Motor neuron (in vitro differentiated cells): ENCODE measurements at regions not wholly inside any gene's neighbourhood (a gene's known extent, or its start where the extent isn't known, plus 50 kb on each side); places are given as distances from the start of the nearest gene placed in this dataset.
"Not testable (repeated sequence)": the region's sequence is repeated elsewhere in the genome, so short reads cannot be mapped to it uniquely, and the experiment has no call there.

ENCODE experiments used
- ATAC-seq, 8 experiments: fragments of 200-7000 bp; cut with Tn5 transposase; replicated peaks in 6 of 8; 2 replicates each; pipeline ENCODE4 v1.8.0; 2021; ENCODE audit warnings: mild to moderate bottlenecking in 8 of 8, moderate library complexity in 8 of 8
- H3K27ac ChIP-seq, 2 donors: fragments of 250-450 bp; sonication (Bioruptor Pico); 2 replicates each; pipeline ENCODE4 v1.9.0; 2021; ENCODE audit warnings: antibody characterized with exemption in 2 of 2, mild to moderate bottlenecking in 2 of 2, moderate library complexity in 1 of 2
- H3K4me1 ChIP-seq, 2 donors: fragments of 250-450 bp; sonication (Bioruptor Pico); replicated peaks in 1 of 2; 2 replicates each; pipeline ENCODE4 v1.6.1; 2021; ENCODE audit warnings: antibody characterized with exemption in 2 of 2, mild to moderate bottlenecking in 2 of 2, moderate library complexity in 1 of 2
- H3K4me3 ChIP-seq, 5 donors: fragments of 250-450 bp; sonication (Bioruptor Pico); 2 replicates each; pipeline ENCODE4 v1.9.0; 2021; ENCODE audit warnings: antibody characterized with exemption in 5 of 5, mild to moderate bottlenecking in 5 of 5, moderate library complexity in 4 of 5
- WGBS, 10 experiments: fragments of 450-650 bp; shearing (Covaris generic); methylation state at CpG; one replicate each; pipeline ENCODE4 v1.0.0; 2022; 5-methylcytosine and 5-hydroxymethylcytosine counted together
- in situ Hi-C, 9 experiments: fragments of 400-800 bp; cut with MboI; loops; one replicate each; pipeline ENCODE4 v1.15.0; 2021; ENCODE audit warnings: low sequenced_read_pairs in 9 of 9, low pct_unique_long_range_greater_than_20kb in 2 of 9; ENCODE audit not compliant: unreplicated experiment in 9 of 9

DNA sequence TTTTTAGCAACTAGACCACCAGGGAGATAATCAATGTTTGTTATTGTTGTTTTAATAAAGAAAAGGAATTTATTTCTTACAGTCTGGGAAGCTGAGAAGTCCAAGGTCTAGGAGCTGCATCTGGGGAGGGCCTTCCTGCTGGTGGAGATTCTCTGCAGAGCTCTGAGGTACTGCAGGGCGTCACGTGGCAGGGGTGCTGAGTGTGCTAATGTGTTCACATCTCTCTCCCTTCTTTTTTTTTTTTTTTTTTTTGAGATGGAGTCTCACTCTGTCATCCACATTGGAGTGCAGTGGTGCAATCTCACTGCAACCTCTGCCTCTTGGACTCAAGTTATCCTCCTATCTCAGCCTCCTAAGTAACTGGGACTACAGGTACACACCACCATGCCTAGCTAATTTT, 150.9 kb upstream of the TRIM24 start:
- WGBS, 10 experiments = 8 to 92% (median 86%) methylated on average over 2 of the region's 2 CpGs; no CpG with 5 or more reads in 4 of the 10 experiments
- no peak overlapping the region for H3K4me3 ChIP-seq
- H3K4me1 ChIP-seq = no peaks in the 10 kb centered on the region
- in situ Hi-C loops = no loop called here
- no peak for ATAC-seq
- H3K27ac ChIP-seq = no peak overlapping the region

DNA sequence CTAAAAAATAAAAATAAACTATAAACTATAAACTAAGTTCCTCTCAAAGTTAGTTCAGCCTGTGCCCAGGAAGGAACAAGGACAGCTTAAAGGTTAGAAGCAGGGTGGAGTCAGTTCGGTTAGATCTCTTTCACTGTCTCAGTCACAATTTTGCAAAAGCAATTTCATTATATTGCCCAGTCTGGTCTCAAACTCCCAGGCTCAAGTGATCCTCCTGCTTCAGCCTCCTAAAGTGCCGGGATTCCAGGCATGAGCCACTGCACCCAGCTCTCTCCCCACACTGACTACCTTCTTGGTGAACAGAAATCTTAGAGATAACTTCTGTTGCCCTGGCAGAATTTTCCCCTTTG, 146.3 kb upstream of the TRIM24 start:
- 0 to 100% (median 8%) methylated on average over 1 of the region's 2 CpGs; no CpG with 5 or more reads in 6 of the 10 experiments for WGBS, 10 experiments
- no peak overlapping the region for H3K27ac ChIP-seq
- in situ Hi-C loops = no loop called here
- ATAC-seq = no peak
- H3K4me1 ChIP-seq = no peaks in the 10 kb centered on the region
- no peak overlapping the region for H3K4me3 ChIP-seq

DNA sequence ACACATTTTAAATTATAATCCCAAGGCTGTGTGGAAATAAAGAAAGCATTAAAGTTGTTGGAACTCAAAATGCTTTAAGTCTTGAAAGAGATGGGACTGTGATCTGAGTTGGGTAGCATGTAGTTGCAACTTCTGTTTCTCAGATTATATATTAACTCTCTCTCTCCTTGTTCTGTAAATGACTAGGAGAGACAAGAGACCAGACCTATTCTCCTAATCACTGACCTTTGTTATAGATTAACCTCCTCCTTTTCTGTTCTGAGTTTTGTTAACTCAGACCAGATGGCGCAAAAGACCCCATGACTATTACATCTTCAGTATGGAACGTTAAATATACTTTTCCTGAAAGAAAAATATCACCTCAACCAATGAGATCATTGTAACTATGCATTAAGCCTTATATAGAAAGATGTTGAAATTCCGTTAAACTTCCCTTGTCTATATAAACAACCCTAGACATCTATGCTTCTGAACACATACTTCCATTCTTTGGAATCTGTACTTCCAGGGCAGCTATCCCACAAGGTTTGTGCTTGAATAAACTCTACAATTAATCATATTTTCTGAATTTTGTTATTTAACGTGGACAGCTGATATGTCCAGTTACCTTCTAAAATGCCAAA, 143.5 kb upstream of the TRIM24 start:
- in situ Hi-C loops = no loop called here
- no peak overlapping the region for H3K4me3 ChIP-seq
- no peak for ATAC-seq
- peak overlapping the region in 1 of 2 donors; percentile 54 for H3K27ac ChIP-seq
- 0 to 40% (median 24%) methylated on average over 1 to 4 of the region's 4 CpGs for WGBS, 10 experiments
- H3K4me1 ChIP-seq = no peaks in the 10 kb centered on the region

DNA sequence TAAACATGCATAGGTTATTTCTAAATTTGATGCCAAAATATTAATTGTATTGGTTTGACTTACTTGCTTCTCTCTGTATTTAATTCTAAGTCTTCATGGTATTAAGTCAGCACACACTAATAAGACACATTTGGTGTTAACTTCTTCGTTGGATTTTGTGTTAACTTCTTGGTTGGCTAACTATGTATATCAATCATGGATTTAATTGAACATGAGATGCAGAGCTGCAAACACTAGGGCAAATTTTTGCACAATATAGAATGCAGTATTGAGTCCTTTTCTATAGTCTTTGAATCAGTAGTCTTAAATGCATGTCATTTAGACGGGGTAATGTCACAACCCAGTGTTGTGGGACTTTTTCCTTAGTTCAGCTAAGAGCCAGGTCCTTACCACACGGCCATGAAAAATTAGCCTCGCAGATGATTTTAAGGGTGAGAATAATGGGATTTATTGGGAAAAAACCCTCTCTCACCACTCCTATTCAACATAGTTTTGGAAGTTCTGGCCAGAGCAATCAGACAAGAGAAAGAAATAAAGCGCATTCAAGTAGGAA, 142.9 kb upstream of the TRIM24 start:
- WGBS, 10 experiments = 0 to 78% (median 48%) methylated on average over 1 to 5 of the region's 5 CpGs
- in situ Hi-C loops = no loop called here
- ATAC-seq = no peak

DNA sequence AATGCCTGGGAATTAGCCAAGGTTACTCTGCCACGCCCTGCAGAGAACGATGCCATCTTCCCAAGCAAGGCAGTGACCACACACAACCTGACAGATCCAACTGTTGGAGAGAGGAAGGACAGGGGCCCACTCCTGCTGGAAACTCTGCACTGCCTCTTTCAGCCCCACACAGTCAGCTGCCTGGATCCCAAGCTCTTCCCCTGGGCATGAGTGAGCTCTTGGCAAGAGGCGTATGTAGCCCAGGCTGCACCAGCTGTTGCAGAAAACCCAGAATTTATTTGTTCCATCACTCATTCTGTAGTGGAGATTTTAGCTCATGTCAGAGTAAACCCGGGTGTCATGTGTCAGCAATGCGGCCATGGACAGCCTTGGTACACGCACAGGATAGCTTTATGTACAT, 135.1 kb upstream of the TRIM24 start:
- H3K4me3 ChIP-seq = no peak overlapping the region
- ATAC-seq = no peak
- WGBS, 10 experiments = 33 to 100% (median 90%) methylated on average over 2 to 6 of the region's 6 CpGs; no CpG with 5 or more reads in 2 of the 10 experiments
- in situ Hi-C loops = no loop called here
- no peaks in the 10 kb centered on the region for H3K4me1 ChIP-seq
- H3K27ac ChIP-seq = no peak overlapping the region

More for the DNA sequence above, 142.9 kb upstream of the TRIM24 start:
- Histone ChIP-seq H3K4me3 (no peak overlapping the region), H3K27ac (no peak overlapping the region), H3K4me1 (no peaks in the 10 kb centered on the region)

DNA sequence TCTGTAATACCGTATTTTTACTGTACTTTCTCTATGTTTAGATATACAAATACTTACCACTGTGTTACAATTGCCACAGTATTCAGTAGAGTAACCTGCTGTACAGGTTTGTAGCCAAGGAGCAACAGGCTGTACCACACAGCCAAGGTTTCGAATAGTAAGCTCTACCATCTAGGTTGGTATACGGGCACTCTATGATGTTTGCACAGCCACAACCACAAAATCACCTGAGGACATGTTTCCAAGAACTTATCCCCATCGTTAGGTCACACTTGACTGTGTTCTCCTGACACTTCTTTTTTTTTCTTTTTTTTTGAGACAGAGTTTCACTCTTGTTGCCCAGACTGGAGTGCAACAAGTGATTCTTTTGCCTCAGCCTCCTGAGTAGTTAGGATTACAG, 134.6 kb upstream of the TRIM24 start:
- H3K4me3 ChIP-seq = no peak overlapping the region
- WGBS, 10 experiments = 0 to 100% (median 71%) methylated on average over 2 to 4 of the region's 4 CpGs
- no peak for ATAC-seq
- H3K27ac ChIP-seq = no peak overlapping the region
- in situ Hi-C loops = no loop called here
- no peaks in the 10 kb centered on the region for H3K4me1 ChIP-seq

DNA sequence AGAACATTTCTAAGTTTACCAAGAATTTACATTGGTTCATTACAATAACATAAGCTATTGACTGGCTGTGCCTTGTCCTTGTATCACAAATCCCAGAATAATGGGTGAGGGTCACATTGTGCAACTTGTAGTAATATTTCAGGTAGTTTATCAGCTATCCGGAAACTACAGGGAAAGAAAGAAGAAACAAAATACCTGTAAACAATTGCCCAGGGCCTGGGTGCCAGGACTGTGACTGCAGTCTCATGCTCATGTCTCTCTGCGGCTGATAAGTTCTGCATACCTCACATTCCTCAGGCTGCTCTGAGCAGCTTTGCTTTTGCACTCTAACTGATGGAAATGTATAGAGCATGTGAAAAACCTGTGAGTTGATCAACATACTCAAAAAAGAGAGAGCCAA, 131.8 kb upstream of the TRIM24 start:
- H3K4me1 ChIP-seq = no peaks in the 10 kb centered on the region
- 50 to 100% (median 100%) methylated on average over 1 to 2 of the region's 2 CpGs for WGBS, 10 experiments
- in situ Hi-C loops = no loop called here
- no peak overlapping the region for H3K27ac ChIP-seq
- no peak for ATAC-seq
- no peak overlapping the region for H3K4me3 ChIP-seq

DNA sequence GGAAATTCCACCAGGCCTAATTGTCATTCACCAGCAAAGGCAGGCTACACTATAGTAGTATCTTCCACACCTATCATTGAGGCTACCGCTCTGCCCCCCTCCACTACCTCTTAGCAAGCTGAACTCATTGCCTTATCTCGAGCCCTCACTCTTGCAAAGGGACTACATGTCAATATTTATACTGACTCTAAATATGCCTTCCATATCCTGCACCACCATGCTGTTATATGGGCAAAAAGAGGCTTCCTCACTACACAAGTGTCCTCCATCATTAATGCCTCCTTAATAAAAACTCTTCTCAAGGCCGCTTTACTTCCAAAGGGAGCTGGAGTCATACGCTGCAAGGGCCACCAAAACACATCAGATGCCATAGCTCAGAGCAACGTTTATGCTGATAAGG, 127.2 kb upstream of the TRIM24 start:
- 0 to 100% (median 96%) methylated on average over 1 to 5 of the region's 5 CpGs; no CpG with 5 or more reads in 1 of the 10 experiments for WGBS, 10 experiments
- H3K4me1 ChIP-seq, H3K4me3 ChIP-seq, in situ Hi-C loops, H3K27ac ChIP-seq, ATAC-seq: not testable (repeated sequence)

DNA sequence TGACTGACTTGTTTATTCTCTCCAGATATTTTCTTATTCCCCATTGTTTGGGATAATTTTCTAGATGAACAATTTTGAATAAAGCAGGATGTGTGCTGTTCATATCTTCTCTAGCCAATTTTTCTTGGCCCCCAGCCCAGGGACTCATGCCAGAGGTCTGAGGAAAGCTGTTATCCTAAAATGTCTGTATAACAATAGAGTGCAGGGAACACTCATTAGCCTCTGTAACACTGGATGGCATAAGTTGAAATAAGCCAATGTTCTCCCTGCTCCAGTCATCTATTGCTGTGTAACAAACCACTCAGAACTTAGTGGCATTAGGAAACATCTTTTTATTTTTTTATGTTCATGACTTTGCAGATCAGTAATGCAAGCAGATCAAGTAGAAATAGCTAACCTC, 121.7 kb upstream of the TRIM24 start:
- H3K27ac ChIP-seq = no peak overlapping the region
- no peak for ATAC-seq
- in situ Hi-C loops = no loop called here
- H3K4me1 ChIP-seq = no peaks in the 10 kb centered on the region
- H3K4me3 ChIP-seq = no peak overlapping the region

DNA sequence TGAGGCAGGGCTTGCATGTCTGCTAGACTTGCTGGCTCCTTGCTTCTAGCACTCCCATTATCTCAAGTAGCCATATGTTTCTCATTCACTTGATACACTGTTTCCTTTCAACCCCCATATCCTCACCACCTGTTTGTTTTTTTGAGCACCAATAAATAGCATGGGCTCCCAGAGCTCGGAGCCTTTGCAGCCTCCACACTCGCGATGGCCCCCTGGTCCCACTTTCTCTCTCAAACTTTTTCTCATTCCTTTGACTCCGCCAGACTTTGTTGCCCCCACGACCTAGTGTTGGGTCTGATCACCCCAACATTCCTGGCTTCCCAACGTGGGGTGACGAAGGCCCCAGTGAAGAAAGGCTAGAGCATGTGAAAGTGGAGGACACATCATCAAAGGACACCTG, 120.8 kb upstream of the TRIM24 start:
- WGBS, 10 experiments = 10 to 93% (median 73%) methylated on average over 1 to 6 of the region's 7 CpGs; no CpG with 5 or more reads in 3 of the 10 experiments
- H3K4me3 ChIP-seq, H3K27ac ChIP-seq, in situ Hi-C loops, ATAC-seq, H3K4me1 ChIP-seq: not testable (repeated sequence)

DNA sequence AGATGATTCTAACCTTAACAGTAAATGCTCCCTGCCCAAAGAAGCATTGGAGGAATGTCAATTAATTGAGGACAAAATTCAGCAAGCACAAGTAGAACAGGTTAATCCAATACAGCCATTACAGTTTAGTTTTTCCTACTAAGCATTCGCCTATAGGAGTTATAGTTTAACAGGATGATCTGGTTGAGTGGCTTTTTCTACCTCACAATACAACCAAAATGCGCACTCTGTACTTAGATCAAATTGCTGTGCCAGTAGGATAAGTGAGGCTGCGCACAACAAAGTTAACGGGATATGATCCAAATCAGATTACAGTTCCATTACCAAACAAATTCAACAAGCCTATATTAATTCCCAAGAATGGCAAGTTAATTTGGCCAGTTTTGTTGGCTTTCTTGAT, 117.1 kb upstream of the TRIM24 start:
- H3K4me1 ChIP-seq = no peaks in the 10 kb centered on the region
- H3K27ac ChIP-seq = no peak overlapping the region
- no peak overlapping the region for H3K4me3 ChIP-seq
- WGBS, 10 experiments = 13 to 97% (median 76%) methylated on average over 2 to 4 of the region's 4 CpGs; no CpG with 5 or more reads in 2 of the 10 experiments
- in situ Hi-C loops = no loop called here
- ATAC-seq = no peak

DNA sequence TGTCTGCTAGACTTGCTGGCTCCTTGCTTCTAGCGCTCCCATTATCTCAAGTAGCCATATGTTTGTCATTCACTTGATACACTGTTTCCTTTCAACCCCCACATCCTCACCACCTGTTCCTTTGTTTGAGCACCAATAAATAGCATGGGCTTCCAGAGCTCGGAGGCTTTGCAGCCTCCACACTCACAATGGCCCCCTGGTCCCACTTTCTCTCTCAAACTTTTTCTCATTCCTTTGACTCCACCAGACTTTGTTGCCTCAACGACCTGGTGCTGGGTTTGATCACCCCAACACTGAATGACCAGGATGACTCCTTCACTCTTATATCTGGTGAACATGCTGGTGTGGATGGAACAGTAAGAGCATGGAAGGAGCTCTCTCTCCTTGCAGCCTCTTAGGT, 114.5 kb upstream of the TRIM24 start:
- in situ Hi-C loops = no loop called here
- WGBS, 10 experiments = 0 to 100% (median 82%) methylated on average over 1 to 3 of the region's 3 CpGs; no CpG with 5 or more reads in 4 of the 10 experiments
- ATAC-seq = no peak
- Histone ChIP-seq H3K27ac (no peak overlapping the region), H3K4me1 (no peaks in the 10 kb centered on the region), H3K4me3 (no peak overlapping the region)

DNA sequence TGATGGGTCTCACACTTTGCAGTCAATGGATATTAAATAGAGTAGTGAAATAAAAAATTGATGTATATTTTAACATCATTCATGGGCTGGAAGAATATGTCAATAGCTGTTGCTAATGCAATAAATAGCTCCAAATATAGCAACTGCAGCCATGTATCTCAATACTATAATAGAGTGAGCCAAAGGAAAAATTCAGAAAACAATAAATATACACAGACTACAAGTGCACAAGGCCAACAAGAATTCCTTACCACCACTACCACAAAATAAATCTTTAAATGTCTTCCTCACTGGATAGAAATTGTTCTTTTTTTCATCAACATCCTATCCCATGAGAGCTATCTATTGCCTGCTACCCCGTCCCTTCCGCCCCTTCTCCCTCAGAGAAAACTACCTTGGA, 113.1 kb upstream of the TRIM24 start:
- peak in 4 of 8 experiments; percentile 37 to 89 (median 46) for ATAC-seq
- in situ Hi-C loops = no loop called here
- WGBS, 10 experiments = 0 to 100% (median 68%) methylated on average over 2 of the region's 2 CpGs; no CpG with 5 or more reads in 2 of the 10 experiments
- Histone ChIP-seq H3K4me3 (no peak overlapping the region), H3K4me1 (no peaks in the 10 kb centered on the region), H3K27ac (no peak overlapping the region)
